ENCODE measurements at regions not wholly inside any gene's neighbourhood (a gene's known extent, or its start where the extent isn't known, plus 50 kb on each side); places are given as distances from the start of the nearest gene placed in this dataset.

GRCh38 chr4:22942920-22943559 lies 250.3 kb downstream of the GBA3 start:
- BruUV-seq (replicated peaks): no TSS peak
- Histone ChIP-seq H3F3A (ENCODE audit: low read length, unreplicated experiment) (no peaks in the 10 kb centered on the region), H3K27me3 (ENCODE audit: low read length) (no peaks in the 10 kb centered on the region), H3K79me2 (ENCODE audit: low read length) (no peaks in the 10 kb centered on the region), H3K4me1 (ENCODE audit: insufficient read depth, low read length) (0 out of 2 replicates have a peak, but pooled peaks cover 12% of the 10 kb centered on the region), H3K9ac (ENCODE audit: low read length) (no peak overlapping the region), H3K36me3 (ENCODE audit: low read depth, low read length) (no peaks in the 10 kb centered on the region), H4K20me1 (ENCODE audit: low read length) (no peaks in the 10 kb centered on the region), H3K9me3 (ENCODE audit: low read length) (no peaks in the 10 kb centered on the region), H3K4me2 (ENCODE audit: low read length) (peak overlapping the region; percentile 46; the same call in 1 of the 2 replicates), H3K4me3 (ENCODE audit: low read length) (no peak overlapping the region), H3K9me2 (replicated peaks; ENCODE audit: low read length) (no peaks in the 10 kb centered on the region), H2AFZ (ENCODE audit: low read length) (no peak overlapping the region), H3K27ac (ENCODE audit: low read length) (peak overlapping the region; percentile 61)
- peak; percentile 22 for DNase-seq
- intact Hi-C loops (cut with micrococcal nuclease): no loop called here
- CTCF ChIA-PET: no interaction called here
- TF ChIP-seq CTCF (conservative IDR thresholded peaks at IDR 0.05; ENCODE audit: low read depth, low read length): no peak
- TF ChIP-seq EZH2 (IDR thresholded peaks at IDR 0.05; ENCODE audit: low read length, unreplicated experiment): no peak
- TF ChIP-seq EZH2phosphoT487 (IDR thresholded peaks at IDR 0.05; ENCODE audit: borderline replicate concordance, low read length): no peak
- peak; percentile 65 for ATAC-seq
- POLR2A ChIA-PET (ENCODE audit: unreplicated experiment): no interaction called here

- peak; percentile 33; the same call in 1 of the 2 replicates for ATAC-seq
- CTCF ChIA-PET: interaction anchor here (0.5 kb wide), 1 partner anchor 182 kb away, joined by 3 read pairs; no protein-coding TSS in a partner anchor
These were observed 249.1 kb downstream of the GBA3 start for GRCh38 chr4:22941688-22942375.

More at GRCh38 chr4:22941688-22942375, 249.1 kb downstream of the GBA3 start:
- DNase-seq: peak; percentile 9
- H3K9ac ChIP-seq (ENCODE audit: low read length): no peak overlapping the region
- no peaks in the 10 kb centered on the region for H3K36me3 ChIP-seq (ENCODE audit: low read depth, low read length)
- no peak overlapping the region for H3K4me2 ChIP-seq (ENCODE audit: low read length)
- intact Hi-C loops (cut with micrococcal nuclease): no loop called here
- H2AFZ ChIP-seq (ENCODE audit: low read length): no peak overlapping the region
- no peaks in the 10 kb centered on the region for H3F3A ChIP-seq (ENCODE audit: low read length, unreplicated experiment)
- TF ChIP-seq EZH2 (IDR thresholded peaks at IDR 0.05; ENCODE audit: low read length, unreplicated experiment) (no peak), CTCF (conservative IDR thresholded peaks at IDR 0.05; ENCODE audit: low read depth, low read length) (no peak), EZH2phosphoT487 (IDR thresholded peaks at IDR 0.05; ENCODE audit: borderline replicate concordance, low read length) (no peak)
- H3K9me2 ChIP-seq (replicated peaks; ENCODE audit: low read length): no peaks in the 10 kb centered on the region
- no peaks in the 10 kb centered on the region for H3K27me3 ChIP-seq (ENCODE audit: low read length)
- no TSS peak for BruUV-seq (replicated peaks)
- no peak overlapping the region for H3K4me3 ChIP-seq (ENCODE audit: low read length)
- no peak overlapping the region for H3K27ac ChIP-seq (ENCODE audit: low read length)
- no peaks in the 10 kb centered on the region for H4K20me1 ChIP-seq (ENCODE audit: low read length)
- 0 out of 2 replicates have a peak, but pooled peaks cover 12% of the 10 kb centered on the region for H3K4me1 ChIP-seq (ENCODE audit: insufficient read depth, low read length)
- POLR2A ChIA-PET (ENCODE audit: unreplicated experiment): no interaction called here
- H3K79me2 ChIP-seq (ENCODE audit: low read length): no peaks in the 10 kb centered on the region
- H3K9me3 ChIP-seq (ENCODE audit: low read length): no peaks in the 10 kb centered on the region

Data from PC-3 (cell line).